BE2C (cell line): ENCODE measurements at regions not wholly inside any gene's neighbourhood (a gene's known extent, or its start where the extent isn't known, plus 50 kb on each side); places are given as distances from the start of the nearest gene placed in this dataset.
"Not testable (repeated sequence)": the region's sequence is repeated elsewhere in the genome, so short reads cannot be mapped to it uniquely, and the experiment has no call there.

Experiments
- DNase-seq: peaks from one replicate; pipeline ENCODE4 v3.0.0-alpha.2; 2020
- H3K27me3 ChIP-seq: fragments of 250-450 bp; sonication (Bioruptor Pico); 2 replicates; pipeline ENCODE4 v1.5.1; 2020; ENCODE audit warnings: mild to moderate bottlenecking
- H3K36me3 ChIP-seq: fragments of 250-450 bp; sonication (Bioruptor Pico); 2 replicates; pipeline ENCODE4 v1.5.1; 2020; ENCODE audit warnings: mild to moderate bottlenecking
- H3K4me1 ChIP-seq: fragments of 250-450 bp; sonication (Bioruptor Pico); 2 replicates; pipeline ENCODE4 v1.5.1; 2020
- H3K4me3 ChIP-seq: 2 replicates; pipeline ENCODE4 v1.5.1; 2011; ENCODE audit warnings: low read depth, low read length
- H3K9me3 ChIP-seq: fragments of 250-450 bp; sonication (Bioruptor Pico); 2 replicates; pipeline ENCODE4 v1.5.1; 2020
- CTCF ChIP-seq: IDR thresholded peaks from 2 replicates; pipeline ENCODE4 v1.5.1; 2012; ENCODE audit warnings: mild to moderate bottlenecking, low read depth, low read length

GRCh38 chr14:22200977-22201605 is 387.9 kb downstream of the DAD1 start:
- Histone ChIP-seq H3K4me1 (no peaks in the 10 kb centered on the region), H3K9me3 (no peaks in the 10 kb centered on the region), H3K27me3 (no peaks in the 10 kb centered on the region; the same call in 1 of the 2 replicates), H3K4me3 (no peak overlapping the region), H3K36me3 (no peaks in the 10 kb centered on the region)
- TF ChIP-seq CTCF: peak; percentile 66
- no peak for DNase-seq

- H3K4me3 ChIP-seq, H3K36me3 ChIP-seq, H3K4me1 ChIP-seq, DNase-seq, H3K27me3 ChIP-seq, H3K9me3 ChIP-seq: not testable (repeated sequence)
Observed at GRCh38 chr14:22200131-22200530, 388.9 kb downstream of the DAD1 start.

- Histone ChIP-seq H3K9me3 (no peaks in the 10 kb centered on the region), H3K4me1 (no peaks in the 10 kb centered on the region), H3K36me3 (no peaks in the 10 kb centered on the region), H3K4me3 (no peak overlapping the region), H3K27me3 (no peaks in the 10 kb centered on the region)
- TF ChIP-seq CTCF: no peak
- no peak for DNase-seq
Observed at GRCh38 chr14:22194664-22195063, 394.4 kb downstream of the DAD1 start.

- Histone ChIP-seq H3K4me3 (no peak overlapping the region), H3K9me3 (no peaks in the 10 kb centered on the region), H3K36me3 (no peaks in the 10 kb centered on the region), H3K27me3 (no peaks in the 10 kb centered on the region), H3K4me1 (no peaks in the 10 kb centered on the region)
- DNase-seq: no peak
- no peak for TF ChIP-seq CTCF
Observed at GRCh38 chr14:22190411-22191191, 398.4 kb downstream of the DAD1 start.

- Histone ChIP-seq H3K4me3 (no peak overlapping the region), H3K27me3 (no peaks in the 10 kb centered on the region), H3K36me3 (no peaks in the 10 kb centered on the region), H3K9me3 (no peaks in the 10 kb centered on the region), H3K4me1 (no peaks in the 10 kb centered on the region)
- no peak for TF ChIP-seq CTCF
- DNase-seq: no peak
Observed at GRCh38 chr14:22189881-22190280, 399.1 kb downstream of the DAD1 start.

GRCh38 chr14:22188318-22188717 is 400.7 kb downstream of the DAD1 start:
- Histone ChIP-seq H3K9me3 (no peaks in the 10 kb centered on the region), H3K27me3 (no peaks in the 10 kb centered on the region), H3K4me3 (no peak overlapping the region), H3K36me3 (no peaks in the 10 kb centered on the region), H3K4me1 (no peaks in the 10 kb centered on the region)
- no peak for TF ChIP-seq CTCF
- DNase-seq: no peak
